ENCODE measurements at regions not wholly inside any gene's neighbourhood (a gene's known extent, or its start where the extent isn't known, plus 50 kb on each side); places are given as distances from the start of the nearest gene placed in this dataset.

DNA sequence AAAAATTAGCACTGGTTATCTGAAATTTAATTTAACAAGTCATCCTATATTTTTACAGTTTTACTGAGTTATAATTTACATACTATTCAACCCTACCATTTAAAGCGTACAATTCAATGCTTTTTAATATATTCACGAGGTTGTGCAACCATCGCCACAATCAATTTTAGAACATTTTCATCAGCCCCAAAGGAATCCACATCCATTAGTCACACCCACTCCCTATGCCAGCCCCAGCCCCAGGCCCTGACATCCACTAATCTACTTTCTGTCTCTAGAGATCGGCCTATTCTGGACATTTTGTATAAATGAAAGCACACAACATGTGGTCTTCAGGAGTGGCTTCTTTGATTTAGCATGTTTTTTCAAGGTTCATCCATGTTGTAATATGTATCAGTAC lies 134.7 kb downstream of the PSMG1 start:
- Histone ChIP-seq H2BK120ac (ENCODE audit: low read depth, low read length) (no peak overlapping the region), H2BK15ac (ENCODE audit: low read depth, low read length) (no peak overlapping the region), H2BK5ac (ENCODE audit: low read depth, low read length, poor library complexity, severe bottlenecking) (no peak overlapping the region), H2AK5ac (ENCODE audit: low read depth, low read length) (no peak overlapping the region), H3K9ac (ENCODE audit: low read depth, low read length) (no peak overlapping the region), H2AK9ac (replicated peaks; ENCODE audit: low read depth, low read length, poor library complexity) (no peak overlapping the region), H3K4me1 (ENCODE audit: control insufficient read depth, insufficient read depth, low read length) (peaks cover 4% of the 10 kb centered on the region; the same call in 1 of the 2 replicates), H3K9me1 (ENCODE audit: insufficient read depth, low read length) (peaks cover 12% of the 10 kb centered on the region; the same call in 1 of the 2 replicates), H3K4me2 (ENCODE audit: low read depth, low read length) (no peak overlapping the region), H2AFZ (replicated peaks; ENCODE audit: low read length, poor library complexity) (no peak overlapping the region), H3K14ac (replicated peaks; ENCODE audit: low read depth, low read length) (no peak overlapping the region), H3K18ac (ENCODE audit: low read depth, low read length) (no peak overlapping the region), H3K9me3 (ENCODE audit: control insufficient read depth, insufficient read depth, low read length) (no peaks in the 10 kb centered on the region), H4K91ac (ENCODE audit: insufficient read depth, low read depth, low read length) (no peak overlapping the region), H3K27me3 (ENCODE audit: control insufficient read depth, insufficient read depth, low read length) (no peaks in the 10 kb centered on the region), H4K20me1 (ENCODE audit: insufficient read depth, low read length) (no peaks in the 10 kb centered on the region), H3K4ac (ENCODE audit: low read depth, low read length) (no peak overlapping the region), H3K36me3 (ENCODE audit: control insufficient read depth, insufficient read depth, low read length) (no peaks in the 10 kb centered on the region), H4K5ac (ENCODE audit: low read depth, low read length) (no peak overlapping the region), H3K4me3 (ENCODE audit: insufficient read depth, low read depth, low read length) (no peak overlapping the region), H4K8ac (ENCODE audit: low read depth in 2 of 2, low read length in 2 of 2) (no peak overlapping the region), H3K27ac (ENCODE audit: insufficient read depth, low read length) (no peak overlapping the region), H3K23ac (ENCODE audit: low read depth, low read length) (no peak overlapping the region), H3K79me1 (ENCODE audit: low read depth in 1 of 2, low read length in 2 of 2) (no peaks in the 10 kb centered on the region), H2BK20ac (ENCODE audit: low read depth, low read length) (no peak overlapping the region), H3K56ac (ENCODE audit: extremely low read depth, insufficient read depth, low read length) (no peak overlapping the region)
- WGBS, 2 experiments (ENCODE audit: extremely low coverage in 2 of 2, insufficient read length in 1 of 2): no CpG with 5 or more reads among the region's 4 CpGs
- no peak for TF ChIP-seq MAZ (IDR thresholded peaks at IDR 0.05; ENCODE audit: borderline replicate concordance, low read depth, low read length)
- no peak for TF ChIP-seq RFX5 (IDR thresholded peaks at IDR 0.05; ENCODE audit: low read depth, low read length)
- no peak for TF ChIP-seq ELK1 (IDR thresholded peaks at IDR 0.05; ENCODE audit: borderline replicate concordance, low read depth, low read length)
- no peak for TF ChIP-seq NFE2L2 (IDR thresholded peaks at IDR 0.05; ENCODE audit: low read depth, low read length)
- peak; percentile 79 for TF ChIP-seq CEBPB (IDR thresholded peaks at IDR 0.05; ENCODE audit: low read depth, low read length)
- TF ChIP-seq RCOR1 (IDR thresholded peaks at IDR 0.05; ENCODE audit: insufficient replicate concordance, low read length): no peak
- CTCF ChIA-PET: no interaction called here
- BruUV-seq (replicated peaks): no TSS peak
- POLR2A ChIA-PET (ENCODE audit: unreplicated experiment): no interaction called here
- intact Hi-C loops (cut with micrococcal nuclease): no loop called here
- DNase-seq (peak; percentile 19), ATAC-seq (ENCODE audit: low read depth) (no peak)
- dilution Hi-C loops (cut with HindIII; ENCODE audit: low sequenced_read_pairs, unreplicated experiment): no loop called here
- in situ Hi-C loops (cut with MboI; ENCODE audit: low sequenced_read_pairs): no loop called here
